Tibial nerve (tissue), 3 donors: ENCODE measurements at regions not wholly inside any gene's neighbourhood (a gene's known extent, or its start where the extent isn't known, plus 50 kb on each side); places are given as distances from the start of the nearest gene placed in this dataset.

ENCODE experiments used
- CTCF ChIP-seq, 5 experiments: fragments of 200-600 bp in 3 of 5; fragments of 450-650 bp in 2 of 5; sonication (generic) in 3 of 5; IDR thresholded peaks; one replicate each; pipeline ENCODE4 v1.5.1; 2016 to 2019; ENCODE audit warnings: antibody characterized with exemption in 5 of 5, mild to moderate bottlenecking in 3 of 5, moderate library complexity in 2 of 5
- POLR2A ChIP-seq, 2 donors: fragments of 450-650 bp; IDR thresholded peaks; one replicate each; pipeline ENCODE4 v1.6.1; 2017; ENCODE audit warnings: antibody characterized with exemption in 2 of 2, mild to moderate bottlenecking in 2 of 2, moderate library complexity in 2 of 2

GRCh38 chrX:6293716-6294115 lies 65.0 kb upstream of the NLGN4X start:
- TF ChIP-seq POLR2A (IDR thresholded peaks at IDR 0.05) = no peak
- TF ChIP-seq CTCF (IDR thresholded peaks at IDR 0.05) = no peak
